ENCODE measurements at regions not wholly inside any gene's neighbourhood (a gene's known extent, or its start where the extent isn't known, plus 50 kb on each side); places are given as distances from the start of the nearest gene placed in this dataset.

- Histone ChIP-seq H3K36me3 (no peaks in the 10 kb centered on the region), H3K4me3 (no peak overlapping the region), H3K4me1 (no peaks in the 10 kb centered on the region), H3K27ac (no peak overlapping the region), H3K27me3 (no peaks in the 10 kb centered on the region), H3K9me3 (no peaks in the 10 kb centered on the region)
- no peak for ATAC-seq
- TF ChIP-seq POLR2A (IDR thresholded peaks at IDR 0.05) (no peak), CTCF (IDR thresholded peaks at IDR 0.05 in 4 of 5, conservative IDR thresholded peaks at IDR 0.05 in 1 of 5) (no peak)
- in situ Hi-C loops (cut with MboI; ENCODE audit: low sequenced_read_pairs in 4 of 4): no loop called here
- DNase-seq: no peak
- intact Hi-C loops (cut with DNase I; ENCODE audit: low total_unique reads): no loop called here
Measured at GRCh38 chr3:117597865-117598264, 888.3 kb downstream of the TUSC7 start.

- intact Hi-C loops (cut with DNase I; ENCODE audit: low total_unique reads) (no loop called here), in situ Hi-C loops (cut with MboI; ENCODE audit: low sequenced_read_pairs in 4 of 4) (no loop called here)
- H3K27ac ChIP-seq: no peak overlapping the region
- no peak overlapping the region for H3K4me3 ChIP-seq
- H3K36me3 ChIP-seq: no peaks in the 10 kb centered on the region
- H3K9me3 ChIP-seq: no peaks in the 10 kb centered on the region
- TF ChIP-seq CTCF (IDR thresholded peaks at IDR 0.05 in 4 of 5, conservative IDR thresholded peaks at IDR 0.05 in 1 of 5) (no peak), POLR2A (IDR thresholded peaks at IDR 0.05) (no peak)
- no peak for ATAC-seq
- H3K4me1 ChIP-seq: no peaks in the 10 kb centered on the region
- no peak for DNase-seq
- no peaks in the 10 kb centered on the region for H3K27me3 ChIP-seq
Measured at GRCh38 chr3:117600112-117600511, 890.5 kb downstream of the TUSC7 start.

GRCh38 chr3:117600666-117601065 lies 891.1 kb downstream of the TUSC7 start:
- in situ Hi-C loops (cut with MboI; ENCODE audit: low sequenced_read_pairs in 4 of 4): no loop called here
- TF ChIP-seq POLR2A (IDR thresholded peaks at IDR 0.05) (no peak), CTCF (IDR thresholded peaks at IDR 0.05 in 4 of 5, conservative IDR thresholded peaks at IDR 0.05 in 1 of 5) (no peak)
- no peaks in the 10 kb centered on the region for H3K27me3 ChIP-seq
- no peaks in the 10 kb centered on the region for H3K36me3 ChIP-seq
- DNase-seq (no peak), ATAC-seq (no peak)
- intact Hi-C loops (cut with DNase I; ENCODE audit: low total_unique reads): no loop called here
- H3K4me3 ChIP-seq: no peak overlapping the region
- no peak overlapping the region for H3K27ac ChIP-seq
- H3K9me3 ChIP-seq: no peaks in the 10 kb centered on the region
- no peaks in the 10 kb centered on the region for H3K4me1 ChIP-seq

- intact Hi-C loops (cut with DNase I; ENCODE audit: low total_unique reads) (no loop called here), in situ Hi-C loops (cut with MboI; ENCODE audit: low sequenced_read_pairs in 4 of 4) (no loop called here)
- TF ChIP-seq POLR2A (IDR thresholded peaks at IDR 0.05): no peak
- no peak for TF ChIP-seq CTCF (IDR thresholded peaks at IDR 0.05 in 4 of 5, conservative IDR thresholded peaks at IDR 0.05 in 1 of 5)
- no peak for ATAC-seq
- Histone ChIP-seq H3K4me1 (no peaks in the 10 kb centered on the region), H3K4me3 (no peak overlapping the region), H3K27ac (no peak overlapping the region), H3K9me3 (no peaks in the 10 kb centered on the region), H3K27me3 (no peaks in the 10 kb centered on the region), H3K36me3 (no peaks in the 10 kb centered on the region)
- no peak for DNase-seq
Measured at GRCh38 chr3:117602058-117602644, 892.6 kb downstream of the TUSC7 start.

- Histone ChIP-seq H3K4me3 (no peak overlapping the region), H3K27me3 (no peaks in the 10 kb centered on the region), H3K9me3 (no peaks in the 10 kb centered on the region), H3K27ac (no peak overlapping the region), H3K36me3 (no peaks in the 10 kb centered on the region), H3K4me1 (no peaks in the 10 kb centered on the region)
- TF ChIP-seq POLR2A (IDR thresholded peaks at IDR 0.05): no peak
- no peak for TF ChIP-seq CTCF (IDR thresholded peaks at IDR 0.05 in 4 of 5, conservative IDR thresholded peaks at IDR 0.05 in 1 of 5)
- in situ Hi-C loops (cut with MboI; ENCODE audit: low sequenced_read_pairs in 4 of 4) (no loop called here), intact Hi-C loops (cut with DNase I; ENCODE audit: low total_unique reads) (no loop called here)
- DNase-seq: no peak
- ATAC-seq: no peak
Measured at GRCh38 chr3:117603097-117603496, 893.5 kb downstream of the TUSC7 start.

All from gastrocnemius medialis (tissue), 4 donors.